ENCODE measurements at regions not wholly inside any gene's neighbourhood (a gene's known extent, or its start where the extent isn't known, plus 50 kb on each side); places are given as distances from the start of the nearest gene placed in this dataset.
A peak's percentile ranks its signal among the peaks of the same experiment; 100 is the strongest.
"Not testable (repeated sequence)": the region's sequence is repeated elsewhere in the genome, so short reads cannot be mapped to it uniquely, and the experiment has no call there.

DNA sequence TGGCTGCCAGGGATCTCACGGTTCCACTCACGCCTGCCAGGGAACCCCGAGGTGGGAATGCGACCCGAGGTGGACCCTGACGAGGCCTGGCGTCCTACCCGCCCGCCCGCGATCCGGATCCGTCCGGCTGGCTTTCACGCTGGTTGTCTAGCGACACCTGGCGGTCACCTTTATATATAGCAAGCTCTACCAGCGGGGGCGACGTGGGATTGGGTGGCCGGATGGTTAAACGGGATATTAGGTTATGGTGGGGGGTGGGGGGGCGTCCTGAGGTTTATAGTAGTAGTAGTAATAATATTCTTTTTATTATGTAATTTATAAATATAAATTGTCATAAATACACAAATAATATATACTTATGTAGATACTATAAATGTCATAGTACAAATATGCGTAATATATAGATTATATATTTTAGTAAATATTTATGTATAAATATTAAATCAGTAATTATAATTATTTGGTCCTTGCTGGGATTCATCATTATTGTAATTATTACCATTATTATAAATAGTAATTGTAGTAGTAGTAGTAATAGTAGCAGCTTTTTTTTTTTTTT lies 136.9 kb downstream of the KCNJ12 start:
- no CpG with 5 or more reads among the region's 24 CpGs for WGBS (ENCODE audit: extremely low coverage, insufficient read length, low lambda C conversion rate)
- Histone ChIP-seq H4K8ac (replicated peaks; ENCODE audit: insufficient read length, low read depth, low read length) (no peak overlapping the region), H2AFZ (ENCODE audit: low read length) (no peak overlapping the region), H4K20me1 (ENCODE audit: control insufficient read depth, insufficient read depth, insufficient read length) (no peaks in the 10 kb centered on the region), H3K9ac (ENCODE audit: extremely low read depth, insufficient read length, low read length) (no peak overlapping the region), H4K5ac (ENCODE audit: insufficient read length, low read depth, low read length) (no peak overlapping the region), H3K56ac (ENCODE audit: insufficient read length, low read depth, low read length) (no peak overlapping the region), H3K79me1 (ENCODE audit: insufficient read depth, low read depth, low read length, poor library complexity, severe bottlenecking) (no peaks in the 10 kb centered on the region), H2AK5ac (ENCODE audit: insufficient read length, low read length) (no peak overlapping the region), H2BK20ac (ENCODE audit: low read depth, low read length, poor library complexity, severe bottlenecking) (no peak overlapping the region), H3K27me3 (ENCODE audit: insufficient read depth, low read length) (no peaks in the 10 kb centered on the region; the same call in 1 of the 2 replicates), H3K14ac (ENCODE audit: insufficient read depth, low read length) (no peak overlapping the region), H3K79me2 (ENCODE audit: insufficient read depth, low read length) (no peaks in the 10 kb centered on the region), H3K23ac (ENCODE audit: insufficient read length, low read depth, low read length) (no peak overlapping the region), H3T11ph (ENCODE audit: low read length) (no peak overlapping the region), H3K4ac (ENCODE audit: low read depth, low read length) (no peak overlapping the region), H2BK120ac (ENCODE audit: low read depth, low read length, poor library complexity, severe bottlenecking) (no peak overlapping the region), H3K4me1 (ENCODE audit: insufficient read depth, low read length) (no peaks in the 10 kb centered on the region; the same call in 1 of the 2 replicates), H3K18ac (ENCODE audit: insufficient read length, low read depth, low read length) (no peak overlapping the region), H3K9me3 (ENCODE audit: control insufficient read depth, low read depth, low read length) (no peaks in the 10 kb centered on the region), H3K23me2 (ENCODE audit: insufficient read length, low read depth, low read length, poor library complexity, severe bottlenecking) (no peaks in the 10 kb centered on the region), H3K27ac (ENCODE audit: insufficient read length, low read depth, low read length) (no peak overlapping the region), H4K91ac (ENCODE audit: insufficient read length, low read depth, low read length) (no peak overlapping the region), H3K4me2 (ENCODE audit: insufficient read depth, insufficient read length, low read length) (no peak overlapping the region), H2BK5ac (ENCODE audit: insufficient read length, low read length) (no peak overlapping the region), H2BK15ac (ENCODE audit: low read depth, low read length) (no peak overlapping the region), H2BK12ac (ENCODE audit: insufficient read length, low read depth, low read length) (no peak overlapping the region)
- Mint-ChIP-seq H3K4me1 (peaks cover 36 to 44% of the 10 kb centered on the region in 2 experiments), H3K4me3 (no peak overlapping the region), H3K27me3 (ENCODE audit: low read depth) (peaks cover 32% of the 10 kb centered on the region), H3K36me3 (ENCODE audit: insufficient read depth in 1 of 3, low read depth in 3 of 3) (no peaks in the 10 kb centered on the region), H3K27ac (no peak overlapping the region), H3K9me3 (peaks cover 0 to 2% of the 10 kb centered on the region in 2 experiments; a peak in 2 of 5 replicates)
- DNase-seq, result peak; percentile 85
- TF ChIP-seq, protein P1, sequence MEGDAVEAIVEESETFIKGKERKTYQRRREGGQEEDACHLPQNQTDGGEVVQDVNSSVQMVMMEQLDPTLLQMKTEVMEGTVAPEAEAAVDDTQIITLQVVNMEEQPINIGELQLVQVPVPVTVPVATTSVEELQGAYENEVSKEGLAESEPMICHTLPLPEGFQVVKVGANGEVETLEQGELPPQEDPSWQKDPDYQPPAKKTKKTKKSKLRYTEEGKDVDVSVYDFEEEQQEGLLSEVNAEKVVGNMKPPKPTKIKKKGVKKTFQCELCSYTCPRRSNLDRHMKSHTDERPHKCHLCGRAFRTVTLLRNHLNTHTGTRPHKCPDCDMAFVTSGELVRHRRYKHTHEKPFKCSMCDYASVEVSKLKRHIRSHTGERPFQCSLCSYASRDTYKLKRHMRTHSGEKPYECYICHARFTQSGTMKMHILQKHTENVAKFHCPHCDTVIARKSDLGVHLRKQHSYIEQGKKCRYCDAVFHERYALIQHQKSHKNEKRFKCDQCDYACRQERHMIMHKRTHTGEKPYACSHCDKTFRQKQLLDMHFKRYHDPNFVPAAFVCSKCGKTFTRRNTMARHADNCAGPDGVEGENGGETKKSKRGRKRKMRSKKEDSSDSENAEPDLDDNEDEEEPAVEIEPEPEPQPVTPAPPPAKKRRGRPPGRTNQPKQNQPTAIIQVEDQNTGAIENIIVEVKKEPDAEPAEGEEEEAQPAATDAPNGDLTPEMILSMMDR (conservative IDR thresholded peaks at IDR 0.05), result peak; percentile 84

DNA sequence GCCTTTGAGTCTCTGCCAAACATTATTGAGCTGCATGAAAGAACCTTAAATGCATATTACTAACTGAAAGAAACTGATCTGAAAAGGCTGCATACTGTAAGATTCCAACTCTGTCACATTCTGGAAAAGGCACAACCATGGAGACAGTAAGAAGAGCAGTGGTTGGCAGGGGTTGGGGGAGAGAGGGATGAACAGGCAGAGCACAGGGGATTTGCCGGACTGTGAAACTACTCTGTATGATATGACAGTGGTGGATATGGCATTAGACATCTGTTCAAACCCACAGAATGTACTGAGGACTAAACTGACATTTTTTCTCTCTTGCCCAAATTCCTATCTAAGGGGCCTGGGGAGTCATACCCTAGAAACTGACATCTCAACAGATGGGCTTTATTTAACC lies 138.4 kb downstream of the KCNJ12 start:
- H2AK5ac ChIP-seq (ENCODE audit: insufficient read length, low read length); H2AFZ ChIP-seq (ENCODE audit: low read length); H3K56ac ChIP-seq (ENCODE audit: insufficient read length, low read depth, low read length); H3K4me3 Mint-ChIP-seq; H4K91ac ChIP-seq (ENCODE audit: insufficient read length, low read depth, low read length); H3K23me2 ChIP-seq (ENCODE audit: insufficient read length, low read depth, low read length, poor library complexity, severe bottlenecking); H3K27me3 ChIP-seq (ENCODE audit: insufficient read depth, low read length); DNase-seq; H2BK5ac ChIP-seq (ENCODE audit: insufficient read length, low read length); H3K79me1 ChIP-seq (ENCODE audit: insufficient read depth, low read depth, low read length, poor library complexity, severe bottlenecking); H2BK15ac ChIP-seq (ENCODE audit: low read depth, low read length); H3K27ac Mint-ChIP-seq; H2BK12ac ChIP-seq (ENCODE audit: insufficient read length, low read depth, low read length); H3K27ac ChIP-seq (ENCODE audit: insufficient read length, low read depth, low read length); H3K36me3 Mint-ChIP-seq (ENCODE audit: insufficient read depth in 1 of 3, low read depth in 3 of 3); H4K20me1 ChIP-seq (ENCODE audit: control insufficient read depth, insufficient read depth, insufficient read length); H3K4ac ChIP-seq (ENCODE audit: low read depth, low read length); H3K4me2 ChIP-seq (ENCODE audit: insufficient read depth, insufficient read length, low read length); H3K79me2 ChIP-seq (ENCODE audit: insufficient read depth, low read length); H3K23ac ChIP-seq (ENCODE audit: insufficient read length, low read depth, low read length); H3K14ac ChIP-seq (ENCODE audit: insufficient read depth, low read length); H3K9me3 Mint-ChIP-seq; H4K5ac ChIP-seq (ENCODE audit: insufficient read length, low read depth, low read length); H3K9ac ChIP-seq (ENCODE audit: extremely low read depth, insufficient read length, low read length); H2BK20ac ChIP-seq (ENCODE audit: low read depth, low read length, poor library complexity, severe bottlenecking); H4K8ac ChIP-seq (replicated peaks; ENCODE audit: insufficient read length, low read depth, low read length); H3K9me3 ChIP-seq (ENCODE audit: control insufficient read depth, low read depth, low read length); H2BK120ac ChIP-seq (ENCODE audit: low read depth, low read length, poor library complexity, severe bottlenecking); H3T11ph ChIP-seq (ENCODE audit: low read length); H3K18ac ChIP-seq (ENCODE audit: insufficient read length, low read depth, low read length); H3K4me1 ChIP-seq (ENCODE audit: insufficient read depth, low read length): not testable (repeated sequence)
- Mint-ChIP-seq H3K4me1 (peaks cover 36 to 44% of the 10 kb centered on the region in 2 experiments), H3K27me3 (ENCODE audit: low read depth) (peaks cover 30% of the 10 kb centered on the region)
- WGBS (ENCODE audit: extremely low coverage, insufficient read length, low lambda C conversion rate), result no CpG with 5 or more reads among the region's 1 CpG

Data from H9 (cell line).